ENCODE measurements at regions not wholly inside any gene's neighbourhood (a gene's known extent, or its start where the extent isn't known, plus 50 kb on each side); places are given as distances from the start of the nearest gene placed in this dataset.

DNA sequence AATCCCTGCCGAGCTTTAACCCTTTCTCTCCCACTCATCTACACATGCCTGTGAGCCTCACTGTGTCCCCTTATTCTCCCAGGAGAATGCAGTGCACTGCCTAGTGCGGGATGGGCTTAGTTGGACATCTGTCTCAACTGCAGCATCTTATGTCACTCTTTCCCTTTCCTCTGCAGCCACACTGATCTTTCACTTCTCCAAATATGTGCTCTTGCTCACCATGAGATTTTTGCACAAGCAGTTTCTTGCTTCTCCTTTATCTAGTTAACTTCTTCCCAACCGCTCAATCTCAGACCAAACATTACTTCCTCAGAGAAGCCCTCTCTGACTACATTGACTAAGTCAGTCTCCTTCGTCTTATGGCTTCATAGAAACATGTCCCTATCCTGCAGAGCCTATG lies 292.3 kb downstream of the KBTBD8 start:
- no peak for DNase-seq

DNA sequence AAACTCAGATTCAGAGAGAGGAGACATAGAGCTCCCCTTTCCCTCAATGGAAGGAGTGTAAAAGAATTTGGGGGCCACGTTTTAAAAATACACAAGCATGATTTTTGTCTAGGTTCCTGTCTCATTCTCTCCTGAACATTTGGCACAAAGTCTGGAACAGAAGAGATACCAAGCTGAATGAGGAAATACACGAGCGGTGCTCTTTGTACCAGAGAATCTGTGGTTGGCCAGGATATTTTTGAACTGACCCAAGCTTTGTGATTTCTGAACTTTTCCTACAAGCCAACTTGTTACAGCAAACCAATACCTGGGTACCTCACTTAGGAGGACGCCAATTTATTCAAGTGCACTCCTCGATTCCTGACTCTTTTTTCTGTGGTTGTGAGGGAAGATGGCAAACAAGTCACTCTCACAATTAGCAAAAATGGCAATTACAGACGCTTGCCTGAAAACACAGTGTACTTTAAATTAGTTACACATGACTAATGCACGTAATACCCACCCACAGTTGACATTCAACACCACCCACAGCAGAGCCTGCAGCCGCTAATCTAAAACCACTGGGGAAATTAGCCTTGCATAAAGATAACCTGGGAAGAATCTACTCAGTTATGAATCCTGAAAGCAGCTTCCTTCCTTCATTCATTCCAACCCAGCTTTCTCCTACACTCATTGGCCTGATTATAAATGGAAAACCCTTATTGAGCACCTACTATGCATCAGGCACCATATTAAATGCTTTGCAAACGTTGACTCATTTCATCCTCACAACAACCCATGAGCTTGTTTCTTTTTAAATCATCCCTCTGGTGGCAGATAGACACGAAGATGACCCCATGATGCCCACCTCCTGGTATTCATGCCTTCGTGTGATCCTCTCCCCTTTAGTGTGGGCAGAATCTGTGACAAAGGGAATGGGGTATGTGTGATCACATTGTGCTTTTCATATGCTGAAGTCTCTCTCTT lies 293.5 kb downstream of the KBTBD8 start:
- no peak for DNase-seq

DNA sequence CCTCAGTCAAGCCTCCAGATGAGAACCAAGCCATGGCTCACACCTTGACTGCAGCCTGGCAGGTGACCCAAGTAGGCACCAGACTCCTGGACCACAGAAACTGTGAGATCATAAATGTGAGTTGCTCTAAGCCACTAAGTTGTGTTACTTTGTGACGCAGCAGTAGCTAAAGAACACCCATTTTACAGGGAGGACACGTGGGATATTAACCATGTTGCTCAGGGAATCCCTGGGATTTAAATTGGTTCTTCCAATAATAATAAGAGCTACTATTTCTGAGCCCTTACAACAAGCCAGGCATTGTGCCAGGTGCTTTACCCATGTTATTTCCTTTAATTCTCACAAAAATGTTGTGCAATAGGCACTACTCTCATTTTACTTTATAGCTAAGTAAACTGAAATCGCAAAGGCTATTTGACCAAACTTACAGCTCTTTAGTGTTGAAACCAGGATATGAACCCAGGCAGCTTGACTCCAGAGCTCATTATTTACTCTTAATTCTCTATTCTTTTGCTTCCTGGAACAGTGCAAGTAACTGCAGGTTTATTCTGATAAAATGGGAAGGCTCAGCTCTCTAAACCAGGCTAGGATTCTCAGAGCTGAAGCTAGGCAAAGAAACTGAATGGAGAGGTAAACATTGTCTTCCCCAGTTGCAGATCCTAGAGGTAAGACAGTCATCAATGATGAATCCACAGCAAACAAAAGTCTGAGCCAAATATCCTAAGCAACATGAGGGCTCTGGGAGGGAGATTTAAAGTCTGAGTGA lies 294.4 kb downstream of the KBTBD8 start:
- no peak for DNase-seq

DNA sequence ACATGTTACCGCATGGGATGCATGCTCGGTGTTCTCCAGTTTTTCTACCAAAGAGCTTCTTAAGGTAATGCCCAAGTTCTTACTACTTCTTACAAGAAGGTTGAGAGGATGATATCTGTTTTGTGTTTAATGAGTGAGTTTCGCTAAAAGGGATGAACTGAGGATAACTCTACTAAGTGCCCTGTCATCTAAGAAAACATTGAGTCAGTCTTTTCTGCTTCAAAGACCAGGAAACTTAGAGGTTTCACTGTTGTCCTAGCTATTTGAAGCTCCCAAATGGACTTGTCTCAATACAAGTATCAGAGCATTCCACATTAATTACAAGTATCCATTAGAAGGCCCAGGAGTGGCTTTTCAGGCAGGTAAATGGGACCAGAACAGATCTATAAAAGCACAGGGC lies 296.2 kb downstream of the KBTBD8 start:
- DNase-seq: no peak

DNA sequence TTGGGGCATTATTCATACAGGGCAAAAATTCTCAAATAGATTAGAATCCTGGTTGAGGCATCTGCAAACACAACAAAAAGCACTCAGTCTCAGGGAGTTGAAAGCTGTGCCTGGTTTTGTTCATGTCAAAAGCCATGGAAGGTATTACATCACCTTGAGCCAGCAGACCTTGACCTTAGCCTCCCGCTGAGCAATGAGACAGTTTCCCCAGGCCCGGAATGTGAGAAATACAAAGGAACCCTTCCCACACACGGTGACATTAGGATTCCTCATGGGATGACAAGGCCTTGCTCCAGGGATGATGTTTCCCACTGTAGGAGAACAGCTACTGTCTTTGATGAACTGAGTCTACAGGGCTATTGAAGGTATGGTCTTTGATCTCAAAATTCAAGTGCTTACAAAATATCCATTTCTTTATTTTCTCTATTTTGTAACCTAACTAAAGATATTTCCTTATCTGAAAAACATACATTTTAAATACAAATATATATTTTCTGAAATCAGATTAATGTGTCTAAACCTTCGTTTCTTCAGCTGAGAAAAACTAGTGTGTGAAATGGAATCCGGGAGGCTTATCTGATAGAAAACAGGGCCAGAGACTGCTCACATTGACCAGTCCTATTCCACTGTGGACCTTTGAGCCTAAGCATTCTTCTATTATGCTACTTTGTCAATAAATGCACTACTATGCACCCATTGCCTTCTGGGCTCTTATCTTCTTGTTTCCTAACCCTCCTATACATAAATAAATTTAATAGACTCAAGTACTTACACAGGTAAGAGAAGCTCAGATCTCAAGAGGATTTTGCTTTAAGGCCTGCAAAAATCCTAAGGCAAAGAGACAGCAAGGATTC lies 298.2 kb downstream of the KBTBD8 start:
- no peak for DNase-seq

DNA sequence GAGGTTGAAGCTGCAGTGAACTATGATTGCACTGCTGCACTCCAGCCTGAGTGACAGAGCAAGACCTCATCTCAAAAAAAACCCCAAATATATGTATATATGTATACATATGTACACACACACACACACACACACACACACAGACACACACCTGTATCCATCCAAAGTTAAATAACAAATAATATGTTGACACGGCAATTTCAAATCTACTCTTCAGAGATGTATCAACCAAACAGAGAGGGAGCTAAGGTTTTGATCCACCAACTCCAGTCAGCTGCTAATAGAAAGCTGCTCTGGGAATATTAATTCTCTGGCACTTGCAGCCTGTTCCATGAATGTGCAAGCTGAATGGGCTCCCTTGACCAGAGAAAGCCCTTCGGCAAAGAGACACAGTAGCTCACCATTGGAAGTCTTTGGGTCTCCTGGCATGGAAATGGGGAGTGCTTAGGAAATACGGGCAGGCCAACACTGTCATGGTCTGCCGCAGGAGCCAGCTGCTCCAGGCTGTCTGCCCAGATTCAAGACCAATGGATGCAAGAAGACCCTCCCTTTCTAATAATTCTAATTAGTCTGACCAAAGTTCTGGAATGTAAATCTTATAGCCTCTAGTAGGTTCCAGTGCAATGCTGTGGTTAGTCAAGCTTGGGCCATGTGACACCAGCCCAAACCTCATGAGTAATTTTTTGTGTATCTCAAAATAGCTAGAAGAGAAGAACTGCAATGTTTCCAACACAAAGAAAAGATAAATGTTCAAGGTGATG lies 299.8 kb downstream of the KBTBD8 start:
- no peak for DNase-seq

DNA sequence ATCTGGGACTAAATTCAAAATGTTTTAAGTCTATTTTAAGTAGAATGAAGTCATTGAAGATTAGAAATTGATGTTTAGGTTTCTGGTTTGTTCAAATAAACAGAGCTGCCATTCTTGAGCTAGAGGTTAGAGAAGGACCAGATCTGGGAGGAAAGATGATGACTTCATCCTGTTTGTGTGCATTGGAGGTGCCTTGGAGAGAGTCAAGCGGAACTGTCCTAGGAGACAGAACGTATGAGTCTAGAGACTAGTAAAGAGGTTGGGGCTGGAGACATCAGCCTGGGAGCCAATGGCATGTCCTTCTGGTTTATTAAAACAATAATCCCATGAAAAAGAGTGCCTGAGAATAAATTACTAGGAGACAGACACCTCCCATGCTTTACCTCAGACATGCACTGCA lies 303.4 kb downstream of the KBTBD8 start:
- DNase-seq: no peak

DNA sequence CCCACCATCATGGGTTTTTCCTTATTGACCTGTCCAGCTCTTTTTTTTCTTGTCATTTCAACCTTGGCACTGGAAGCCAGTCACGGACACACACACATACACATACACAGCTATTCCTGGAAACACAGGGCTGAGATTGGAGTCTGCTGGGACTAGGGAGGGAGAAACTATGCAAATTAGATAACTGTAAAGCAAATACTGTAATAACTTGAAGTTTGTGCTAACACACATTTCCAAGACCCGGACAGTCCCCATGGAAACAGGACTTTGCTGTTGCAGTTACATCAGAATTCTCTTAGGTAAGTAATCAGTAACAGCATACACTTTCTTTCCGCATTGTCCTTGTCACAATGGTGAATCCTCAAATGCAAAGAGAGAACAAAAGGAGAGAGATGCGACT lies 304.4 kb downstream of the KBTBD8 start:
- DNase-seq: no peak

DNA sequence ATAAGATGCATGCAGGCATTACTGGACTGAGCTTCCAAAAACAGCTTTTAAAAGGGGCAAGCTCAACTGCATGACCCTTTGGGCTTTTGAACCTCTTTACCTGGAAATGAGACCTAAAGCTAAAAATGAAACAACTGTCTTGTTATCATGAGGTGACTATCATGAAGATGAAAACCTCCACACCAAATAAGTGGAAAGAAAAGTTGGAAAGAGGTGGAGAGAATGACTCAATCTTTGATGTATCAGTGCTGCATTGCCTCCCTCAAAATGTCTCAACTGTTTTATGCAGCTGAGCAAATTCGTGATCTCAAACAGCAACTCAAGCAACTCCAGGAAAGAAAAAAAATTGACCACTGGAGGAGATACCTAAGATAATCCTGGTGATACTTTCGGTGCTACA lies 307.1 kb downstream of the KBTBD8 start:
- no peak for DNase-seq

DNA sequence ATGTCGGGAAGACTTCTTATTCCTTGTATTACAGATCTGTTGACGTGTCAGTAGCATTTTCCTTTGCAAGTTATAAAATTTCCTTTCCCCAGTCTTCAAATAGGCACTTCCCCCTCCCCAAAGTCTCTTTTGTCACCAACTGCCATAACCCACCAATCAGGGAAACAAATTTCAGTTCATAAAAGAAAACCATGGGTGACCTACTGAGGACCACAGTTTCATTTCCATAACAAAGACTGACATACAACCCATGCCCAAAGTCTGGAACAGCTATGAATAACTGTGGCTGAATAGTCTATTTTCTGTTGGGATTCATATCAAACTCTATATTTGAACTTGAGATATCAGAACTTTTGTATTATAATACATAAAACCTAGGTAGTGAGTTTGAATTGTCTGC lies 307.8 kb downstream of the KBTBD8 start:
- DNase-seq: no peak

DNA sequence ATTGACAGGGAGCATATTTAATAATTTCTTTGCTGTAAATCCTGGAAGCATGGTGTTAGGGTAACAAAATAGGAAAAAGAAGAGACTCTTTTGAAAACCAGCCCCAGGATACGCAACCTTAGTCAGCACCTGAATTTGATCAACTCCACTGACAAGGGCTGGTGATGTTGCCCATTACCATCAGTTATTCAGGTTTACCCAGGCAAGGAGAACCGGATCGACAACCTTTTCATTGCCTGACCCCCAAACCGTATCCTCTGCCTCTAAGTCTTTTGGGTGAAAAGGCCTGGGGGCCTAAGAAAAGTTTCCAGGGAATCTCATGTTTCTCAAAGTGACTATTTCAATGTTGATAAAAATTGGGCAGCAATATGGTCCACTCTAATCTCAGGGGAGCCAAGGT lies 313.3 kb downstream of the KBTBD8 start:
- no peak for DNase-seq

DNA sequence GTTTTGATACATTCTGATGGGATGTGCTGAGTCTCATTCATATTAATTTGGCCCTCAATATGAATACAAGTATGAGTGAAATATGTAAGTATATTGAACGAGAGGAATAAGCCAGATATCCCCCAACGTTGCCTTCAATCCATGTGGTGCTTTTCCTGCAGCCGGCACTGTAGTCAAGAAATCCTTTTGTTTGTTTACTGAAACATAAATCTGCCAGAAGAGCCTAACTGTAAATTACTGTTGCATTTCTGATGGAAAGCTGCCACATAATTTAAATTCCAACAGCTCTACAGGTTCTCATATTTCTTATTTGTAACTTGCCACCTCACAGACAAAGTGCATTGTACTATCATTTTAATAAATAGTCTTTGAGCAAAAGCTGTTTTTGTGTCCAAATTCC lies 314.0 kb downstream of the KBTBD8 start:
- DNase-seq: no peak

DNA sequence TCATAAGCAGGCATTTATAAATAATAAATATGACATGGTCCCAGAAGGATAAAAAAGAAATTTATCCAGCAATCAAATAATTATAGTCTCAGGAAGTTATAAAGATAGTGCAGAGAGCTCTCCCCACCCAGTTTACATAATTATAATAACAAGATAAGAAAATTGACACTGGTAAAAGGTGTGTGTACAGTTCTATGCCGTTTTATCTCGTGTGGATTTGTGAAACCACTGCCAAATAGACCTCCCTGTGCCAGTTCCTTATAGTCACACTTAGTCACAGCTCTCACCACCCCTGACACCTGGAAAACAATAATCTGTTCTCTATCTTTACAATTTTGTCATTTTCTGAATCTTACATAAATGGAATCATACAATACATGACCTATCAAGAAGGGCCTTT lies 320.1 kb downstream of the KBTBD8 start:
- no peak for DNase-seq

DNA sequence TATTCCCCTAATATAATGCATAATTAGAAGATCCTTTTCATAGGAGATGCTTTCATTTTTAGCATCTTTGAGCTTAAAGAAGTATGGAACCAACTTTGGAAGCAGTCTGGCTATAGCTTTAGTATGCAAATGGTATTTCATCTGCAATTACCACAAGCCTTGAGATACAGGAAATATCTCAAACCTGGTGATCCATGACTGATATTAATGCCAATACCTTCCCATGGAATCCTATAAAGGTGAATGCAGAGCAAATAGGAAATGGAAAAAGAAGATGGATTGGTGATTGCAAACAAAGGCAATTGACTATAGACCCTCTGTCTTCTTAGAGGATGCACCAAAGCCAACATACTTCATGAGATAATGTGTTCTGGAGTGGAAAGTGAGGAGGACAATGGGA lies 326.4 kb downstream of the KBTBD8 start:
- no peak for DNase-seq

Measured in GOT3 (cell line).